ENCODE measurements at regions not wholly inside any gene's neighbourhood (a gene's known extent, or its start where the extent isn't known, plus 50 kb on each side); places are given as distances from the start of the nearest gene placed in this dataset.

- TF ChIP-seq, protein P1, sequence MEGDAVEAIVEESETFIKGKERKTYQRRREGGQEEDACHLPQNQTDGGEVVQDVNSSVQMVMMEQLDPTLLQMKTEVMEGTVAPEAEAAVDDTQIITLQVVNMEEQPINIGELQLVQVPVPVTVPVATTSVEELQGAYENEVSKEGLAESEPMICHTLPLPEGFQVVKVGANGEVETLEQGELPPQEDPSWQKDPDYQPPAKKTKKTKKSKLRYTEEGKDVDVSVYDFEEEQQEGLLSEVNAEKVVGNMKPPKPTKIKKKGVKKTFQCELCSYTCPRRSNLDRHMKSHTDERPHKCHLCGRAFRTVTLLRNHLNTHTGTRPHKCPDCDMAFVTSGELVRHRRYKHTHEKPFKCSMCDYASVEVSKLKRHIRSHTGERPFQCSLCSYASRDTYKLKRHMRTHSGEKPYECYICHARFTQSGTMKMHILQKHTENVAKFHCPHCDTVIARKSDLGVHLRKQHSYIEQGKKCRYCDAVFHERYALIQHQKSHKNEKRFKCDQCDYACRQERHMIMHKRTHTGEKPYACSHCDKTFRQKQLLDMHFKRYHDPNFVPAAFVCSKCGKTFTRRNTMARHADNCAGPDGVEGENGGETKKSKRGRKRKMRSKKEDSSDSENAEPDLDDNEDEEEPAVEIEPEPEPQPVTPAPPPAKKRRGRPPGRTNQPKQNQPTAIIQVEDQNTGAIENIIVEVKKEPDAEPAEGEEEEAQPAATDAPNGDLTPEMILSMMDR (IDR thresholded peaks at IDR 0.05; ENCODE audit: control insufficient read depth, insufficient read depth, low read depth, low read length, missing control alignments), result no peak
- H3K4me3 ChIP-seq (ENCODE audit: control insufficient read depth, low read depth, low read length), result no peak overlapping the region
- DNase-seq (ENCODE audit: low read depth), result no peak
These were observed 625.5 kb downstream of the TLL1 start for GRCh38 chr4:166498546-166498945.

- TF ChIP-seq, protein P1 (IDR thresholded peaks at IDR 0.05; ENCODE audit: control insufficient read depth, insufficient read depth, low read depth, low read length, missing control alignments), result no peak
- no peak overlapping the region for H3K4me3 ChIP-seq (ENCODE audit: control insufficient read depth, low read depth, low read length)
- DNase-seq (ENCODE audit: low read depth), result no peak
These were observed 626.8 kb downstream of the TLL1 start for GRCh38 chr4:166499820-166500219.

- H3K4me3 ChIP-seq (ENCODE audit: control insufficient read depth, low read depth, low read length), result no peak overlapping the region
- TF ChIP-seq, protein P1 (IDR thresholded peaks at IDR 0.05; ENCODE audit: control insufficient read depth, insufficient read depth, low read depth, low read length, missing control alignments), result peak; percentile 27
- no peak for DNase-seq (ENCODE audit: low read depth)
These were observed 628.9 kb downstream of the TLL1 start for GRCh38 chr4:166501941-166502382.

GRCh38 chr4:166502660-166503059 lies 629.6 kb downstream of the TLL1 start:
- DNase-seq (ENCODE audit: low read depth), result no peak
- H3K4me3 ChIP-seq (ENCODE audit: control insufficient read depth, low read depth, low read length), result no peak overlapping the region
- TF ChIP-seq, protein P1 (IDR thresholded peaks at IDR 0.05; ENCODE audit: control insufficient read depth, insufficient read depth, low read depth, low read length, missing control alignments), result no peak

DNA sequence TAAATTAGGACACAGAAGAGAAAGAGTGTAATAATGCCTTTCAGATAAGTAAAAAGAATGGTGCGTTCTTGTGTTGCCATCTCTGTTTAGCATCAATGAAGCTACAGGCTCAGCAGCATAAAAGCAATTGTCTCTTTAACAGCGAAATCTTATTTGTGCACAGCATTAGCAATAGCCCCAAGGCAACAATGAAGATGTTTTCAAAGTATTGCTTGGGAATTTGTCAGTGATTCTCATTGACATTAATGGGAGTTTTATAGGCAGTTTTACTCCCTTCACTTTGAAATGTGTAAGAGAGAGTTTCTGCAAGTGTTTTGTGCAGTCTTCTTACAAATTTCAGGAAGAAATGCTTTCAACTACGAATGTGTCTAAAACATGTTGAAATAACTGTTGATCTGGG lies 633.0 kb downstream of the TLL1 start:
- no peak overlapping the region for H3K4me3 ChIP-seq (ENCODE audit: control insufficient read depth, low read depth, low read length)
- DNase-seq (ENCODE audit: low read depth), result no peak
- TF ChIP-seq, protein P1 (IDR thresholded peaks at IDR 0.05; ENCODE audit: control insufficient read depth, insufficient read depth, low read depth, low read length, missing control alignments), result no peak

DNA sequence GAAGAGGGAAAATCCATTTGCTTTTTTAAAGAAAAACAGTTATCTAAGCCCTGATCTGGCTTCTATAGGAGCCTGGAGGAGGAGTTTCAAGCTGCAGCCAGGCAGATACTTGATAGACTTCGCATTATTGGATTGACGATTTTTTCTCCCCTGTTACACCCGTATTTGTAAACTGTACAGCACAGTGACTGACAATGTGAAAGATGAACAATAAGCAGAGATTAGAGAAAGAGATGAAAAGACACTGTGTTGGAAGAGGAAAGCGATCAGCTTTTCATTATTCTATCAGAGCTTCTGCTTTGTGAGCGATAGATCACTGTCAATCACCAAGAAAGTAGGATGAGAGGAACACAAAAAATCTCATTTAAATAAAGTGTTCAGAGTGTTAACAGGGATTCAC lies 639.2 kb downstream of the TLL1 start:
- no peak overlapping the region for H3K4me3 ChIP-seq (ENCODE audit: control insufficient read depth, low read depth, low read length)
- DNase-seq (ENCODE audit: low read depth), result no peak
- TF ChIP-seq, protein P1 (IDR thresholded peaks at IDR 0.05; ENCODE audit: control insufficient read depth, insufficient read depth, low read depth, low read length, missing control alignments), result no peak

DNA sequence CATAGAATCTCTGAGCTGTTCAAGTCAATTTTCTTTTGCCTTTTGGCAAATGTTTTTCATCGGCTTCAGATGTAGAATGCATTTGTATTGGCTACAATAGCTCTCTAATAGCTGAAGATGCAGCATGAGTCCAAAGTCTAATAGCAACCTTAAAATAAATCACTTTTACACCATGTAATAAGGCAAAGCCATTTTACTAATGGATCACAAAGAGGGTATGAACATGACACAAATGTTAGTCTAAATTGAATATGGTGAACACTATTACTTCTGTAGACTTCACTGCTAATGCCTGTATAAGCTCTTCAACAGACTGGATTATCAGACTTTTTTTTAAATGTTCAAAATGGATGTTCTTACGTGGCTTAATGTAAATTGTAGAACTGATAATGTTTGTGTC lies 645.3 kb downstream of the TLL1 start:
- H3K4me3 ChIP-seq (ENCODE audit: control insufficient read depth, low read depth, low read length), result no peak overlapping the region
- TF ChIP-seq, protein P1 (IDR thresholded peaks at IDR 0.05; ENCODE audit: control insufficient read depth, insufficient read depth, low read depth, low read length, missing control alignments), result no peak
- no peak for DNase-seq (ENCODE audit: low read depth)
